A673 (cell line): ENCODE measurements at regions not wholly inside any gene's neighbourhood (a gene's known extent, or its start where the extent isn't known, plus 50 kb on each side); places are given as distances from the start of the nearest gene placed in this dataset.

Experiments
- BruUV-seq: library from RNA; stranded (reverse); fragments of 400-500 nt; replicated peaks from 2 replicates; lab custom pipeline; 2021; lab: Mats Ljungman, UMichigan
- CTCF ChIA-PET: fragments of 300-600 bp; sonication (Branson Sonifier 250); formaldehyde crosslinking; loops from one replicate; lab custom pipeline; 2022; ENCODE audit warnings: antibody characterized with exemption; lab: Charles Lee
- POLR2A ChIA-PET: fragments of 300-600 bp; sonication (Branson Sonifier 250); formaldehyde crosslinking; loops from one replicate; lab custom pipeline; 2022; ENCODE audit warnings: antibody characterized with exemption; ENCODE audit not compliant: low non-redundant PET; lab: Charles Lee
- DNase-seq: peaks from one replicate; pipeline ENCODE4 v3.0.0-alpha.2; 2015; ENCODE audit warnings: low spot score
- H3K27ac ChIP-seq: fragments of 200-600 bp; sonication (generic); 2 replicates; pipeline ENCODE4 v1.5.1; 2016; ENCODE audit warnings: mixed run types, low read depth, mild to moderate bottlenecking, mixed read lengths, antibody characterized with exemption, low read length; ENCODE audit not compliant: poor library complexity, severe bottlenecking
- H3K27me3 ChIP-seq: fragments of 200-600 bp; sonication (generic); replicated peaks from 2 replicates; pipeline ENCODE4 v1.6.1; 2017; ENCODE audit warnings: mixed run types, low read depth, mild to moderate bottlenecking, mixed read lengths, antibody characterized with exemption, low read length; ENCODE audit not compliant: insufficient read depth, poor library complexity
- H3K36me3 ChIP-seq: fragments of 200-600 bp; sonication (generic); 2 replicates; pipeline ENCODE4 v1.6.1; 2016; ENCODE audit warnings: mixed run types, mild to moderate bottlenecking, mixed read lengths, antibody characterized with exemption, low read length; ENCODE audit not compliant: insufficient read depth, poor library complexity, severe bottlenecking
- H3K4me1 ChIP-seq: fragments of 200-600 bp; sonication (generic); 2 replicates; pipeline ENCODE4 v1.6.1; 2017; ENCODE audit warnings: mixed run types, mild to moderate bottlenecking, mixed read lengths, antibody characterized with exemption, low read length; ENCODE audit not compliant: insufficient read depth, poor library complexity, severe bottlenecking
- H3K4me3 ChIP-seq: fragments of 200-600 bp; sonication (generic); 2 replicates; pipeline ENCODE4 v1.5.1; 2016; ENCODE audit warnings: low read depth, mixed run types, mild to moderate bottlenecking, mixed read lengths, low read length; ENCODE audit not compliant: poor library complexity, severe bottlenecking
- H3K9me3 ChIP-seq: fragments of 200-600 bp; sonication (generic); 2 replicates; pipeline ENCODE4 v1.6.1; 2016; ENCODE audit warnings: mixed run types, low read depth, mild to moderate bottlenecking, mixed read lengths, antibody characterized with exemption, low read length; ENCODE audit not compliant: poor library complexity, severe bottlenecking
- EZH2 ChIP-seq: fragments of 200-600 bp; sonication (generic); IDR thresholded peaks from 2 replicates; pipeline ENCODE4 v1.6.1; 2017; ENCODE audit warnings: borderline replicate concordance, low read depth, mild to moderate bottlenecking, mixed read lengths, antibody characterized with exemption, low read length; ENCODE audit not compliant: poor library complexity, severe bottlenecking
- intact Hi-C: fragments of 100-400 bp; cut with micrococcal nuclease; formaldehyde crosslinking; loops from one replicate; pipeline ENCODE4 v1.10.0; 2022; ENCODE audit not compliant: unreplicated experiment
- TF ChIP-seq, protein P1 (sequence below): fragments of 300-800, 200-600 bp; sonication (generic); conservative IDR thresholded peaks from 2 replicates; pipeline ENCODE4 v1.5.1; 2017; ENCODE audit warnings: low read depth, mild to moderate bottlenecking, antibody characterized with exemption, low read length, moderate library complexity, mixed read lengths

DNA sequence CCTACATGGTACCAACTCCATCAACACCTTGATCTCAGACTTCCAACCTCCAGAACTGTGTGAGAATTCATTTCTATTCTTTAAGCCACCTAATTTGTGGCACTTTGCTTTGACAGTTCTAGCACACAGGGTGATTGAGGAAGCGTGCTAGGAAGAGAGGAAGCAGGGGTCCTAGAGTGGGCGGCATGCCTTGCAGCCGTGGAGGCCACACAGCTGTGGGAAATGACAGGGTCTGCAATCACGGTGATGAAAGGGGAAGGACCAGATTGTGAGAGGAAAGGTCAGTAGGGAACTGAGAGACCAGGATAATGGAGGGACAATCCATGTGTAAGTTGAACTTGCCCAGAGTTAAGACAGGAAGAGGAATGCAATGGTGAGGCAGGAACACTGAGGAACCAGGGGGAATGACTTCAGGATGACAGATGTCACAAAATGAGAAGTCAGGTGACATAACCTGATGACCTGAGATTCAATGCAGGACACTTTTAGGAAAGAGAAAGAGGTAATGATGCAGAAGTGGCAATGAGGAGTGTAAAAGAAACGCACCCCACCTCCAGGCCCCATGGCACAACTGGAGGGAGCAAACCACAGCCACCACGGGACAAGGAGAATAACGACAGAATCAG, 87.3 kb upstream of the PIK3CG start:
- TF ChIP-seq, protein P1, sequence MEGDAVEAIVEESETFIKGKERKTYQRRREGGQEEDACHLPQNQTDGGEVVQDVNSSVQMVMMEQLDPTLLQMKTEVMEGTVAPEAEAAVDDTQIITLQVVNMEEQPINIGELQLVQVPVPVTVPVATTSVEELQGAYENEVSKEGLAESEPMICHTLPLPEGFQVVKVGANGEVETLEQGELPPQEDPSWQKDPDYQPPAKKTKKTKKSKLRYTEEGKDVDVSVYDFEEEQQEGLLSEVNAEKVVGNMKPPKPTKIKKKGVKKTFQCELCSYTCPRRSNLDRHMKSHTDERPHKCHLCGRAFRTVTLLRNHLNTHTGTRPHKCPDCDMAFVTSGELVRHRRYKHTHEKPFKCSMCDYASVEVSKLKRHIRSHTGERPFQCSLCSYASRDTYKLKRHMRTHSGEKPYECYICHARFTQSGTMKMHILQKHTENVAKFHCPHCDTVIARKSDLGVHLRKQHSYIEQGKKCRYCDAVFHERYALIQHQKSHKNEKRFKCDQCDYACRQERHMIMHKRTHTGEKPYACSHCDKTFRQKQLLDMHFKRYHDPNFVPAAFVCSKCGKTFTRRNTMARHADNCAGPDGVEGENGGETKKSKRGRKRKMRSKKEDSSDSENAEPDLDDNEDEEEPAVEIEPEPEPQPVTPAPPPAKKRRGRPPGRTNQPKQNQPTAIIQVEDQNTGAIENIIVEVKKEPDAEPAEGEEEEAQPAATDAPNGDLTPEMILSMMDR = no peak
- no peak for TF ChIP-seq EZH2
- no peak overlapping the region for H3K4me3 ChIP-seq
- ChIA-PET CTCF (no interaction called here), POLR2A (no interaction called here)
- no peaks in the 10 kb centered on the region for H3K9me3 ChIP-seq
- intact Hi-C loops = no loop called here
- no peaks in the 10 kb centered on the region for H3K4me1 ChIP-seq
- no peaks in the 10 kb centered on the region for H3K27me3 ChIP-seq
- no peak overlapping the region for H3K27ac ChIP-seq
- H3K36me3 ChIP-seq = no peaks in the 10 kb centered on the region
- no TSS peak for BruUV-seq
- no peak for DNase-seq

DNA sequence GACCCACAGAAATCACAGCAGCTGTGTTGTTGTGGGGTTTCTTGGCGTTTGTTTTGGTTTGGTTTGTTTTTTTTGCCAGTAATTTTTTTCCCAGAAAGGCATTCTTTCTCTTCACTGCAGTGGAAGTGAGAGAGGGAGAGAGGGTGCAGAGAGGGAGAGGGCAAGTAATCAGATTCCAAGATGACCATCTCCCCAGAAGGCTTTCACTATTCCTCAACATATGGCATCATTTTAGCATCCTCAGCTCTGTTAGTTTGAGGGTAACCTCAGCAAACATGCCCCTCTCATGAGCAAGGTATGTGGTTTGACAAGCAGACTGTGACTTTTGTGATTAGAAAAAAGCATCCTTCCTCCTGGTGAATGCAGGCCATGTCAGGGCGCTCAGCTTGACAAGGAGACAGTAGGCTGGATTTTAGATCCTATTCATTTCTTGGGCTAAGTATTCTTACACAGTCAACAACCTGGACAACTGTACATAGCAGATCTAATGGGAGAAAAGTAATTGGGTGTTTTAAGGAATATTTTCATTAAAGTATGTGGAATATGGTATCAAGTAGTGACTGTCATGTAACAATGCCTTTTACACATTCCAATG, 86.3 kb upstream of the PIK3CG start:
- DNase-seq = no peak
- H3K27ac ChIP-seq = no peak overlapping the region
- H3K27me3 ChIP-seq = no peaks in the 10 kb centered on the region
- H3K4me3 ChIP-seq = no peak overlapping the region
- no peaks in the 10 kb centered on the region for H3K4me1 ChIP-seq
- intact Hi-C loops = no loop called here
- H3K36me3 ChIP-seq = no peaks in the 10 kb centered on the region
- ChIA-PET POLR2A (interaction anchor here (0.9 kb wide), 1 partner anchor 1159 kb away, joined by 3 read pairs; no protein-coding TSS in a partner anchor), CTCF (interaction anchor here (0.7 kb wide), 1 partner anchor 206 kb away, joined by 3 read pairs; no protein-coding TSS in a partner anchor)
- H3K9me3 ChIP-seq = no peaks in the 10 kb centered on the region
- BruUV-seq = no TSS peak
- TF ChIP-seq, protein P1 = no peak
- TF ChIP-seq EZH2 = no peak

DNA sequence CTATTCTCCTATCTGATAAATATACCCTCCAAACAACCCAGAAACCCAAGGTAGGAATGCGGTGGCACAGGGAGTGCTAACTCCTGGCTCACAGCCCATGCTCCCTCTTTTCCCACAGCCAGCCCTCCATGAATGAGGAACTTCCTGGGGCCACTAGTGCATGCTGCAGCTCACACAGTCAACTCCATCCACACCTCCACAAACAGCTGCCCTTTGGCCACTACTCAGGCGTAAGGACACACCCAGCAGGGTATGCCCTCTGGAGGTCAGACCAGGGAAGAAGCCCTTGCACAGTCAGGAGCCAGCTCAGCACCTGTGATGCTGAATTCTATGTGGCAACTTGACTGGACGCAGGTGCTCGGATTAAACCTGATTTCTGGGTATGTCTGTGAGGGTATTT, 85.2 kb upstream of the PIK3CG start:
- CTCF ChIA-PET = no interaction called here
- no TSS peak for BruUV-seq
- intact Hi-C loops = no loop called here
- Histone ChIP-seq H3K27me3 (no peaks in the 10 kb centered on the region), H3K4me3 (no peak overlapping the region), H3K36me3 (no peaks in the 10 kb centered on the region), H3K9me3 (no peaks in the 10 kb centered on the region), H3K27ac (no peak overlapping the region), H3K4me1 (no peaks in the 10 kb centered on the region)
- POLR2A ChIA-PET = interaction anchor here (0.9 kb wide), 1 partner anchor 1160 kb away, joined by 3 read pairs; no protein-coding TSS in a partner anchor
- no peak for DNase-seq
- TF ChIP-seq, protein P1 = no peak
